ENCODE measurements at regions not wholly inside any gene's neighbourhood (a gene's known extent, or its start where the extent isn't known, plus 50 kb on each side); places are given as distances from the start of the nearest gene placed in this dataset.

- DNase-seq = no peak
- TF ChIP-seq GATA1 (IDR thresholded peaks at IDR 0.05; ENCODE audit: low read depth, low read length) (no peak), POLR2A (IDR thresholded peaks at IDR 0.05; ENCODE audit: low read length) (no peak)
Measured at GRCh38 chr5:72041654-72042053, 65.6 kb upstream of the MAP1B start.

GRCh38 chr5:72042097-72042496 lies 65.2 kb upstream of the MAP1B start:
- no peak for DNase-seq
- TF ChIP-seq POLR2A (IDR thresholded peaks at IDR 0.05; ENCODE audit: low read length) = no peak
- TF ChIP-seq GATA1 (IDR thresholded peaks at IDR 0.05; ENCODE audit: low read depth, low read length) = no peak

DNA sequence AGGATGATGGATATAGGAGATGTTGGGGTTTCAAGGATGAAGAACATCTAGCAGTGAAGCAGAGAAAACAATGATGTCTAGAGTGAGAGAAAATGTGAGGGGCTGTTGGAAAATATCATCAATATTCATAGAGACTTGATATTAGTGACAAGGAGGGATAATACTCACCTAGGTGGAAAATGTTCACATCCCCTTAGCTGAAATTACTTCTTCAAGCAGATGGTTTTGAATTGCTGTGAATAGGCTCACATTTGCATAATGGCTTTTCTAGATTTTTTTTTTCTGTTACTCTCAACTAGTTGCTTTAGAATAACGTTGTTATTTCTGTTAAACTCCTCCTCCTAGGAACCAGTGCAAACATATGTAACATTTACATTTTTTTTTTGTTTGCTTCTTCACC lies 61.6 kb upstream of the MAP1B start:
- no peak for TF ChIP-seq GATA1 (IDR thresholded peaks at IDR 0.05; ENCODE audit: low read depth, low read length)
- no peak for TF ChIP-seq POLR2A (IDR thresholded peaks at IDR 0.05; ENCODE audit: low read length)
- DNase-seq = no peak

DNA sequence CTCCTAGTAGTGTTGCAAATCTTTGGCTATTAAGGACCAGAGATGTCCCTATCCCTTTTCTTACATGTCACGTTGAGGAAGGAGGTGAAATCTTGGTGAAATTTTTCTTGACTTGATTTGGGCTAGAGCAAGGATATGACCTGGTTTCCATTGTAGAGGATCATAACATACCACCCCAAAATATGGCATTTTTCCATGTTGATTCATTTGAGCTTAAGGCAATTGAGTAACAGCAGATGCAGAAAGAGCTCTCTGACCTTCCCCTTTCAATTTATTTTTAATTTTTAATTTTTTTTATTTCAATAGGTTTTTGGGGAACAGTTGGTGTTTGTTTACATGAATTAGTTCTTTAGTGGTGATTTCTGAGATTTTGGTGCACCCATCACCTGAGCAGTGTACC lies 61.2 kb upstream of the MAP1B start:
- TF ChIP-seq POLR2A (IDR thresholded peaks at IDR 0.05; ENCODE audit: low read length) = no peak
- no peak for DNase-seq

DNA sequence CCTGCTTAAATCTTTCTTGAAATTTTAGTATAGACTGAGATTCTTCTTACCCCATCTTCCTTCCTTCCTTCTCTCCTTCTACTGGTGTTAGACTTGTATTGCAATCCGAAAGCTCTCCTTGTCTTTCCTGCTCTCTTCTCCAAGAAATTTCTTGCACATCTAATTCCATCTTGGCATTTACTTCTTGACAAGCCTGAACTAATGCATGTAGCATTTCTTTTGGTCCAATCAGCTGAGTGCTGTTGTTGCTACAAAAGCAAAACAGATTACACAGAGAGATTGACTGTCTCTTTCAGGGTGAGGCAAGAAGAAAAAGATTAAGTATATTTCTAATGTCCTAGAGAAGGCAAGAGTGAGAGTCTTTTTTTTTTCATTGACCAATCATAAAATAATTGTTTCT lies 51.6 kb upstream of the MAP1B start:
- no peak for DNase-seq
- TF ChIP-seq GATA1 (IDR thresholded peaks at IDR 0.05; ENCODE audit: low read depth, low read length) (no peak), POLR2A (IDR thresholded peaks at IDR 0.05; ENCODE audit: low read length) (no peak)
